HG03139 (cell line): ENCODE measurements at regions not wholly inside any gene's neighbourhood (a gene's known extent, or its start where the extent isn't known, plus 50 kb on each side); places are given as distances from the start of the nearest gene placed in this dataset.

Source experiments
- ATAC-seq: cut with Tn5 transposase; IDR thresholded peaks from one replicate; pipeline ENCODE4 v1.9.1; 2021; ENCODE audit not compliant: unreplicated experiment

GRCh38 chr3:107943786-107944523 lies 146.9 kb downstream of the CD47 start:
- no peak for ATAC-seq

DNA sequence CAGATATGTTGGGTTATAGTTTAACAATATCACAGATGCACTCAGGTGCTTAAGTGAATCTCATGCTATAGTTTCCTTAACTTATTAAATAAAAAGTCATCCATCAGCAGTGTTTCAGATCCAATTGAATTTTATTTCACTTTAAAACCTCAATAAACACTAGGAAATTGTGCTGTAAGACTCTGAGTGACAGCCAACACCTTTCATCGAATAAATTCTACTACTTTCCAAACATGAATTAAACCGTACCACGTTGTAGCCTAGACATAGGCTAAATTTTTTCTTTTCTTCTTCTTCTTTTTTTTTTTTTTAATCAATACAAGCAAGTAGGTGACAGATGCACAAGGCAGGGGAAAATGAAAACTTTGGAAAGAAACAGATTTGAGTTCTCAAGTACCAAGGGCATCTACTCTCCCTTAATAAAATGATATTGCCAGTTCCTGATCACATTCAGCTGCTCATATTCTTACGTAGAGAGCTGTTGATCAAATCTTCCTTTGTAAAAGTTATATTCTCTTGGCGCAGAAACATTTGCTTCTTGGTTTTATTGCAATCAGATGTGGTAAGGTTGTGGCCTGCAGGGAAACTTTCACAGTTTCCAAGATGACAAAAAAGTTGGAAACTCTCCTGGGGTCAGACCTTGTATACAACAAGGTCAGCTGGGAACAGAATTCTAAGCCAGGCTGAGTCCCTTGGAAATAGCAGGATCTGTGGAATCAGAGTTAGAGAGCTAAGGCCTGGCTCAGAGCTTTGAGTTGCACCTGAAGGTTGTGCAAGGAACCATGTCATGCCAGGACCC lies 147.7 kb downstream of the CD47 start:
- no peak for ATAC-seq

DNA sequence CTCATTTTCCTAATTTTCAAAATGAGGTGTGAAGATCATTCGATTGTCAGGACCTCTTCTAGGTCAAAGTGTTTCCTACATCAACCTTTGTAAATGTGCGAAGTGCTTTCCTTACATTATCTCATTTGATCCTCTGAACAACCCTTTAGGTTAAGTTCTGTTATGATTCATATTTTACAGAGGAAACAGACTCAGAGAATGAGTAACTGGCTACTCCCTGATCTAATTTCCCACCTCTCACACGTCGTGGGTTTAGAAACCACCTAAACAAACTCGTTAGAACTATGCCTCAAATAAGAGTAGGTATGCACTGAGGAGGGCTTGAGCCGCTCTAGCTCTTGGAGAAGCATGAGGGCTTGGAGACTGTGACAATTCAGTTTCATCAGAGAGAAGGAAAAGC lies 148.6 kb downstream of the CD47 start:
- no peak for ATAC-seq

- no peak for ATAC-seq
These were observed 151.0 kb downstream of the CD47 start for GRCh38 chr3:107939691-107940442.

DNA sequence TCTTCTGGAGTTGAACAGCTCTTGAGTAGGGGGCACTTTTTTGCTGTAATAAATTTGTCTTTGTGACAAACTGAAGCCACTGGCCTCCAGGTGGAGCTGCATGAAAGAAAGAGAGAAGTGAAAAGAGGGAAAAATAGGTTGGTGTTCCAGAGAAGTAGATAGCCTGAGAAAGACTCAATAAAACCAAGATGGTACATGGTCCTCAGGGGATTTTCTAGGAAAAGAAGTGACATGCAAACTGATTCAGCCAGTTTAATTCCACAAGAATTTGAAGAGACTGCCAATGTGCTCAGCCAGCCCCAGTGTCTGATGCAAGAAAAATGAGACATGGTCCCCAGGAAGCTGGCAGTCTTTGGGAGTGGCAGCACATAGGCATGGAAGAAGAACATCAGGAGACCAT lies 152.7 kb downstream of the CD47 start:
- ATAC-seq, result no peak

GRCh38 chr3:107934808-107935207 lies 156.0 kb downstream of the CD47 start:
- no peak for ATAC-seq

DNA sequence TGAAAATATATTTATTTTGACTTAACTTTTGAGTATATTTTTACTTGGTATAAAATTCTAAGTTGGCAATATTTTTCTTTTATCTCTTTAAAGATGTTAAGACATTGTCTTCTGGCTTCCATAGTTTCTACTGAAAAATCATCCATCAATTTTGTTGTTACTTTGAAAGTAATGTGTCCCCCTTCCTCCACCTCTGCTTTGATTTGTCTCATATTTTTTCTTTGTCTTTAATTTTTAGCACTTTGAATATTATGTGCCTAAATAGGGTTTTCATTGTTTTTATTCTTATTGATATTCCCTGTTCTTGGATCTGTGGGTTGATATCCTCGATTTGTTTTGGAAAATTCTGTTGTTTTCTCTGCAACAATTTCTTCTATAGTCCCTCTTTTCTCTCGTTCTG lies 157.4 kb downstream of the CD47 start:
- ATAC-seq, result no peak

GRCh38 chr3:107931326-107931725 lies 159.5 kb downstream of the CD47 start:
- no peak for ATAC-seq

DNA sequence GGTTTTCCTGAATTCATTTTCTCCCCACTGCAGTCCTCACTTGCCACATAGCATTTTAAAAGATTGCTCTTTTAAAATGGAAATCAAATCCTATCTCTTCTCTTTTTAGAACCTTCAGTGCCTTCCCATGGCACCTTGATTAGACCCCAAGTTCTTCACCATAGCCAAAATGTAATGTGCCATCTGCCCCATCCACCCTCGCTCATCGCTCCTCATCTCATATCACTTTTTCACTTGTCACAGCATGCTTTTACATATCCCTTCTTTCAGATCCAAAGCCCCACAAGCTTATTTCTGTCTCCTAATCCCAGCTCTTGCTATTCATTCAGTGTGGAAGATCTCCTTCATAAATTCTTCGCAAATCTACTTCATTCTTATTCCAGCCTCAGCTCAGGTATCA lies 161.7 kb downstream of the CD47 start:
- ATAC-seq, result no peak

DNA sequence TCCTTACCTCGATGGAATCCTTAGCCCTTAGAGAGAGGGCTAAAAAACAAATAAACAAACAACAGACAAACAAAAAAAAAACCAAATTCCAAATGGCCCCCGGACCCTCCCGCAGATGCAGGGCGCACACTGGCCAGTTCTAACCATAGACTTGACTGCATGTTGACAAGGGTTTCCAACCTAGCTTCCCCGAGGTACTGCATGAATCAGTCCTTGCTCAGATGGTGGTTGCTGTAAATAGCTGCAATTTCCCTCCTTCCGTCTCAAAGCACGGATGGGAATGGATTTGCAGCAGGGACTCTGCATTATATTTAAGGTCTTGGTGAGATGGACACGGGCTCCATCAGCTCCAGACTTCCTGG lies 162.8 kb downstream of the CD47 start:
- ATAC-seq, result peak; percentile 12

DNA sequence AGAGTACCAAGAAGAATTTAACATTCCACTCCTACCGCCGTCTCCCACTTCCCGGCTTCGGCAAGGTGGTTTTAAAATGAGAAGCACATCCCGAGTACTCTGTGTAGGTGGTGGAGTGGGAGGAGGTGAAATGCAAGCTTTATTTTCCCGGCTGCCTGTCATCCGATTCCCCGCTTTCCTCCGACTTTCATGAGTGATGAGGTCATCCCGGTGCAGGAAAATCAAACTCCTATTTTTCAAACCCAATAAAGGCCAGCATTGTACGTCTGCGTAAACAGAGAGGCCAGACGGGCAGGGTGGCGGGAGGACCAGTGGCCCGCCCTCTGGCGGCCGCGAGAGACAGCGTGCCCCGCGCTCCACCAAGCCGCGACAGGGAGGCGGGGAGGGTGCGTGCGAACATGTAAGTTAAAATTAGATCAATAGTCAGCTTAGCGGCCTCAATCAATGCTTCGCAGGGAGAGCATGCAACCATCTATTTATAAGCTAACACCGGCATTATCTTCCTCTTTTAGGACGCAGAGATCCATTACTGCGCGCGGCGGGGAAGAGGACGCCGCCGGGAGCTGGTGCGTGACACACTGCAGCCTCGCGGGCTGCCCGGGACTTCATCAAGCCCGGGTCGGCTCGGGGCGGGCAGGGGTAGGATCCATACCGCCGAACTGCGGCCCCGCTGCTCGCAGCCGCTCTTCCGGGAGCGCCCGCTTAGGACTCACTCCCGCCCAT lies 163.3 kb downstream of the CD47 start:
- peak; percentile 97 for ATAC-seq

DNA sequence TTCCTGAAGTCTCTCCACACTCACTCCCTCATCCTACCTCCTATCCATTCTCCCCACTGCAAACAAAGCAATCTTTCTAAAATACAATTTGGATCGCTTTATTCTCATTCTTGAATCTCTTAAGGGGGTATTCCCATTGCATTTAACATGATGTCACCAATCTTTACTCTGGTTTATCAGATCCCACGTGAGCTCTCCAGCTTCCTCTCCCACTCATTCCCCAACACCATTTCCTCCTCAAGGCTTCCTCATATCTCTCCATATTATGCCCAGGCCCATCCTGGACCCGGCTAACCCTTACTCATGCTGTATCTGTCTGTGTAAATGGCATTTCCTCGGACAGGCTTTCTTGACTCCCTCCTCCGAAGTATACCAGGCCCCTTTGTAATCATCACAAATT lies 165.0 kb downstream of the CD47 start:
- no peak for ATAC-seq

DNA sequence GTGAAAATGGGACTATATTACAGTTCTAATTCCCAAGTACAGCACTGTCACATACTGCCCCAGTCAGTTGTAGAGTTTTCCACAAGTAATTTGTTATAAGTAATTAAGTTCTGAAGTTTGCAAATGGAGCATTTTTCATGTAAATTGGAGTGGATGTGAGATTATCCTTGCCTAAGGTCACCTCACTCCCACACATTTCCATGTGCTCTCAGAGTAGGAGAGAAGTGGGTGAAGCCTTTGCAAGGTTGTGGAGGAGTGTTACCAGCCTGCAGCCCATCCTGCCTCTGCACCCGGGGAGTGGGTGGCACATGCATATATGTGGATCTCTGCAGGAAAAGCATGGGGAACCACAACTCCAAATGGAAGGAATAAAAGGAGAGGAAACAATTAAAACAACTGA lies 169.8 kb downstream of the CD47 start:
- no peak for ATAC-seq

GRCh38 chr3:107920538-107920937 lies 170.3 kb downstream of the CD47 start:
- no peak for ATAC-seq

GRCh38 chr3:107919239-107919638 lies 171.6 kb downstream of the CD47 start:
- ATAC-seq, result no peak

GRCh38 chr3:107916171-107916570 lies 174.7 kb downstream of the CD47 start:
- ATAC-seq, result no peak

DNA sequence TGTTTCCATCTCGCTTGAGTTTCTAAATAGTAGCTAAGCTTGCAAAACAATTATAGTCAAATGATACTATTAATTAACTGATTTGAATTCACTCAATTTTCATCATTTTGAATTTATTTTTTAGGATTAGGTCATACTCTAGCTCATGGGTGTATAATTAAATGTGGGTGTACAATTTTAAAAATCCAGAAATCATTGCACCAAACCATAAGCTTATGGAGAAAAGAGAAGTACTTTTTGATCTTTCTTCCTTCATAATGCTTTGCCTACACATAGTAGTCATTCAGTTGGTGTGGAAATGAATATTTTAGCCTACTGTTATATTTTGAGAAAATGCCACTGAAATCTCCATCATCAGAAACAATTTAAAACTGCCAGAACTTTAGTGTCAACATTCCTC lies 175.1 kb downstream of the CD47 start:
- no peak for ATAC-seq

- ATAC-seq, result no peak
These were observed 177.1 kb downstream of the CD47 start for GRCh38 chr3:107913701-107914100.

DNA sequence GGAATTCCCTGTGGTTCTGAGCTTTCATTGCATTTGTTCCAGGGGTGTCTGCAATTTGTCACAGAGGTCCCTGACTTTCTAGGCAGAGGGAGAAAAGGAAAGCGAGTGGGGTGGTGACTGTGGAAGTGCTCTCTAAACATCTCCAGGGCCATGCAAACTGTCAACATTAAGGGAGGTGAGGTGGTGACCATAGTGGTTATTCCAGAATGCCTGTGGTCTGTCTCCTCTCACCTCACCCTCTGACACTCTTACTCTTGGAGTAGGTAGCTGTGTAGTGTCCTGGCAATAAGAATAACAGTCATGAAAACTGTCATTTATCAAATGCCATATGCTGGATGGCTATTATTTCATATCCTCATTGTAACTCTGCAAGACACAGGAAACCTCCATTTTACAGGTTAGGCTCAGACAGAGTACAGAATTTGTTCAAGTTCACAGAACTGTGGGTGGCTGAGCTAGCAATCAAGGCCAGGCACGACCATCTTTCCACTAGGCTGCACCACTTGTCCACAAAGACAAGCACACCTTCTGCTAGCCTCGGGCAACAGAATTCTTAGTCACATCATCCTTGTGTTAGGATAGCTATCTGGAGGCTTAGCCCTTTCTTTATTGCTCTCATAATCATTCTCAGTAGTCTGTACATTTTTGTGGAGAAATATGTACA lies 179.4 kb downstream of the CD47 start:
- ATAC-seq, result no peak

- ATAC-seq, result peak; percentile 94
These were observed 180.0 kb downstream of the CD47 start for GRCh38 chr3:107910713-107911259.
